NCI-H524 treated with DMSO at 0.1 percent for 48 hours (cell line): ENCODE measurements at regions not wholly inside any gene's neighbourhood (a gene's known extent, or its start where the extent isn't known, plus 50 kb on each side); places are given as distances from the start of the nearest gene placed in this dataset.

ENCODE experiments used
- DNase-seq: peaks from one replicate; lab custom pipeline; 2025; lab: John Stamatoyannopoulos, UW

DNA sequence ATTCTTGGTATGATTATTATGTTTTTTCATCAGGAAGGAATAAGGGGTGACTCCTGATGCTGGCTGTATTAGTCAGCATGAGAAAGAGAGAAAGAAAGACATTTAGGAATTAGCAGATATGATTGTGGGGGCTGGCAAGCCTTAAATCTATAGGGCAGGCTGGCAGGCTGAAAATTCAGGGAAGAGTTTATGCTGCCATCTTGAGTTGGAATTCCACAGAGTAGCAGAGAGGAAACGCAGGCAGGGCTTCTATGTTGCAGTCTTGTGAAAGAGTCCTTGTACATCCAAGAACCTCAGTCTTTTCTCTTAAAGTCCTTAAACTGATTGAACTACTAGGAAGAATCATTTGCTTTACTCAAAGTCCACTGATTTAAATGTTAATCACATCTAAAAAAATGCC lies 262.7 kb upstream of the SLC10A2 start:
- no peak for DNase-seq

DNA sequence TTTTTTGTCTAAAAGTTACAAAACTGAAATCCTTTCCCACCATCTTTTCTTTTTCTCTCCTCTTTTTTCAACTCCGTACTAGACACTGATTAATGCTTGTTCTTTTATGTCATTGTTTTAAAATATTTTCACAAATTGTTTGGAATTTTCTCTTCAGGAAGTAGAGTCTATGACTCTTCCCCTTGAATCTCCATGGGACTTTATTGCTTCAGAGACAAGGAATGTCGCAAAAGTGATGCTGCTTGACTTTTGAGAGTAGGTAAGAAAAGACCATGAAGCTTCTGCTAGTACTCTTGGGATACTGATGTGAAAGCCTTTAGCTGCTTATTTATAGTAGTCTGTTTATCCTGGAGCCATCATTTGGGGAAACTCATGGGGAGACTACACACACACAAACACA lies 260.1 kb upstream of the SLC10A2 start:
- no peak for DNase-seq

DNA sequence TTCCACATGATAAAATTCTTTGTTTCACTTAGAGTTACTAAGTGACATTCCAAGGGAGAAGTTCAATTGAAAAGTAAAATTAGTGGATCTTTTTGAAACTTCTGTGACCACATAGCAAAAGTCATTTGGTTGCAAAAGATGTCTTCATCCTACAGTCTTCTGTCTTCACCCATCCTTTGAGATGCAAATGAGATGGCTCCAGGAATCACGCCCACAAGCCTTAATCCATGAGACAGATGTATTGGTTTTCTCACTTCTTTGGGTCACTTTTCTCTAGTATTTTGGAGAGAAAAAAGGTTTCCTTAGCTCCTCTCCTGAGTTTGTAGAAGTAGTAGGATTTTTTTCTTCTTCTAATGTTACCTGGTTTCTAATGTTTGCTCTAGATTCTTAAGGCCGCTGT lies 259.5 kb upstream of the SLC10A2 start:
- no peak for DNase-seq

DNA sequence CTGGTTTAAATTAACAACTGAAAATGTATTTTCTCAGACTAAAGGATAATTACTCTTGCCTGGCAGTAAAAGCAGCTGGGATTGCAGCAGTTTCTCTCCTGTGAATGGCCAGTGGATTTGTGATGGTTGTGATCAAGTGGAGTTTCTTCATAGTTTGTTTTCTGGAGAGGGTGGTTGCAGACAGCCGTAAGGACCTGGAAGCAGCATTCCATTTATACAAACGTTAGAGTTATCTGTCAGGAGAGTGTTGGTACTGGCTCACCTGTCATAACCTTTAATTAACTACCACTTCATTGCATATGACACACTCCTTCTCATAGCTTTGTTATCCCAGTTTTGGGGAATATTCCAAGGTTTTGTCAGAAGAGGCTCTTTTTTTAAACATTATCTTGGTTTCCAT lies 258.4 kb upstream of the SLC10A2 start:
- no peak for DNase-seq

DNA sequence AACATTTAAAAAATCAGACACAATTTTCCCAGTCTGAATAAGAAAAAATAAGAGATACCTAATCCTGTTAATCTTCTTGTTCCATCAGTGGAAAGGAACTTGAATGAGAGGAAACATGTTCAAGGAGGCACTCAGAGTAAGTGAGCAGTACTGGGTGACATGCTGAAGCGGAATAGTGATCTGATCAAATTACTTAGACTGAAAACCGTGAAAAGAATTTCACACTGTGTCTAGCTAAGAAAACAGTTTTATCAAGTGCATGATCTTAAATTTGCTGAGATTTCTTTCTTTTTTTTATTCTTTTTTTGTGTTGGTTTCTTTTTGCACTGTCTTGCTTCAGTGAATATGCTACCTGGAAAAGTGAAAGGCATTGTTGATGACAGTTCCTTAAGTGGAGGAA lies 249.5 kb upstream of the SLC10A2 start:
- DNase-seq = no peak

DNA sequence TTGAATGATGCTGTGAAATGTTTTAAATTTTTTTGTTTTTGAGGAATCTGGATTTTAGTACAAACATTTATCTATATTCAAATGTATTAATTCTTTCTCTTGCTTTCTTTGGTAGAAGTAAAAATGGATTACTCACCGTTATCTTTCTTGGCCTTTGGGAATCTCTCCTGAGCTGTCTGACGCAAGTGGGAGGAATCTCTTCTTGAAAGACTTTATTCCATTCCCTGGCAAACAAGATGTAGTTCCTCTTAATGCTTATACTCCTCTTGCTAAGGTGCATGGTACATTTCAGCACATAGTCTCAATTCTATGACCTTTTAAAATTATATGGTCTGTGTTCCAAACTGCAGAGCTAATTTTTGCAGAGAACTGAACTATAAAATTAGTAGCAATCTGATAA lies 246.2 kb upstream of the SLC10A2 start:
- DNase-seq = no peak

DNA sequence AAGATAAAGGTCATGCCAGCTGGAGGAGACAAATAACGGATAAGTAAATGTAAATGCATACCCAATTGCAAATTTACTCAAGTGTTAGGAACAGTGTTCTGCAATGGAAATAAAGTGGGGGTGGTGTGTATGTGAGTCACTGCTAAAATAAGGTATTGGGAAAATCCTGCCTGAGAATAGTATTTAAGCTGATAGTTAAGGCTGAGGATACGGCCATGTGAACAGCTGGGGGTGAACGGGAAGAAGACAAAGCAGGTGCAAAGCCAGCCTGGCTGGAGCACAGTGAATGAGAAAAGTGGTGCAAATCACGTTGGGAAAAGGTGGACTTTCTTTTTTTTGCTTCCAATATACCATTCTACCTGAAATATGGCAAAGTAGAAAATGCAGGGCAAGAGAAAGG lies 242.4 kb upstream of the SLC10A2 start:
- no peak for DNase-seq

DNA sequence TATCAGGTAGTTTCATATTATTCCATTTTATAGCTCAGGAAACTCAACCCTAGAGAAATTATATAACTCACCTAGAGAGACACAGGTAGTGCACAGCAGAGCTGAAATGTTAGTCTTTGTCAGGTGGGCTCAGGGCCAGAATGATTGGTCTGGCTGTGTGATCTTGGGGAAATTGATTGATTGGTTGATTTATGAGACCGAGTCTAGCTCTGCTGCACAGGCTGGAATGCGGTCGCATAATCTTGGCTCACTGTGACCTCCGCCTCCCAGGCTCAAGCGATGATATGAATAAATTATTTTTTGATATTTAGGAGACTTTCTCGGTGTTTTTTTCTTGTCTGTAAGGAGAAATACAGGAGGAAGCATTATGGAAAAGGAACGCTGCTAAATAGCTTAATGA lies 239.9 kb upstream of the SLC10A2 start:
- DNase-seq = no peak

DNA sequence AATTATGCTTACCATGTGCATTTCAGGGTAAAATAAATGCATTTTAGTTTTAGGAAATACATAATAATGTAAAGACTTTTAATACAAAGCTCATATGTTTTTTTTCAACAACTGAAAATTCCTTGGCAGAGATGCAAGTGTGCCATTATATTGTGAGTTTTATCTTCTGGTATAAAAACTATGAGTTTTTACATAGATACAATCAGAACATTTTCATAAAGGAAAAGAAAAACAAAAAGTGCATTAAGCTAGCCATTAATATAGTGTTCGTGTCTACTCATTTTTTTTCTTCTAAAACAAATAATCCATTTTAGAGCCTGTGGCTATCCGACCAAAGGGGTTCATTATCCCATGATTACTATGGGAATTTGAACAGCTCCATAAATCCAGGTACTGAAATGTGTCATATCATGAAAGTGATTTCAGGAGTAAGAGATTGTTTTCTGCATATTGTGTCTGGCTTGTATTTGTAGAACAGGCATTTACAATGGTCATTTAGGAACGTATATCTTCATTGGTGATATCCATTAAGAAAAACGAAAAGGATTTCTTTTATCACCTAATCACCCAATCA lies 236.9 kb upstream of the SLC10A2 start:
- no peak for DNase-seq

DNA sequence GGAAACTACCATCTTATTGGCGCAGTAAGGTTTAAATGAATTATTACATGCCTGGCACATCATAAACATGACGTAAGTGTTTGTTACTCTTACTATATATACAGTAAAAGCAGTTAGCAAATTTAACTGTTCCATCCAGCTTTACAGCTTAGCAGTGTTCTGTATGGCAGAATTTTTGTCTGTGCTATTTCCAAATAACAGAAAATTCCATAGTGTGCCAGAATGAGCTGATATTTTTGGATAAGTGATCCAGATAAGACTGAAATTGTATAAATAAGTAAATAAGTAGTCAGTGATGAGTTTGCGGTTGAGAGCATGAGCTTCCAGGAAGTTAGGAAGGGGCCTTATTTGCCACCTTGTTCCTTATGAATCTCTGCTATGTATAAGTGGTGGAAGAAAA lies 236.5 kb upstream of the SLC10A2 start:
- no peak for DNase-seq

DNA sequence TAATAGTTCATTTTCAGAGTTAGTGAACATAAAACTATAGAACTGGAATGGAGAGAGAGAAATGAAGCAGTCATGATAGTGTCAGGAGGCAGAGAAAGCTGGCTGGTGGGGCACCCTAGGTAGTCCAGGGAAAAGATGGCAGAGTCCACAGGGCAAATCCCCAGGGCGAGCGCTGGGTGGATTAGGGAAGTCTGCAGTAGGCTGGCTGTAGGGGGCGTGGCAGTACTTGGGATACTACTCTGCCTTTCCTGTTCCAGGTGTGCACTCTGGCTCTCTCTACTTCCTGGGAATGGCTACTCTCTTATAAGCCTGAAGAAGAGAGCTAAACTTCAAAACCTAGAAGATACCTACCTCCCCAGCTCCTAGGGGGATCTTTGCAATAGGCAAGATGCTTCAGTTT lies 232.9 kb upstream of the SLC10A2 start:
- no peak for DNase-seq

DNA sequence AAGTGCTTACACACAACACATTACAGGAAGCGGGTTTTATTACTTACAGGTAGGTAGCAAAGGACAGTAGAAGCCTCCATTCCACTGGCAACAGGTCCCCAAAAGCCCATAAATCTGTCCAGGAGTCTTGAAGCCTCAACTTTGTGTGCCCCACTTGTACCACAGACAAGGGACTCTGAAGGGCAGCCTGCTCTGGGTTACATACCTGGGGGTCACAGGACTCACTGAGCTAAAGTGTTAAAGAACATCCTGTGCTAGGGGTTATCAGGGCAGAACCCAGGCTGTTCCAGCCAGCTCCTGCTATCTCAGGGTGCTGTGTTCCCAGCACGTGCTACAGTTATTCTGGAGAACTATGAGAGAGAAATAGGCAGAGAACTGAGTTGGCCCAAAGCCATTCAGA lies 230.9 kb upstream of the SLC10A2 start:
- DNase-seq = no peak

DNA sequence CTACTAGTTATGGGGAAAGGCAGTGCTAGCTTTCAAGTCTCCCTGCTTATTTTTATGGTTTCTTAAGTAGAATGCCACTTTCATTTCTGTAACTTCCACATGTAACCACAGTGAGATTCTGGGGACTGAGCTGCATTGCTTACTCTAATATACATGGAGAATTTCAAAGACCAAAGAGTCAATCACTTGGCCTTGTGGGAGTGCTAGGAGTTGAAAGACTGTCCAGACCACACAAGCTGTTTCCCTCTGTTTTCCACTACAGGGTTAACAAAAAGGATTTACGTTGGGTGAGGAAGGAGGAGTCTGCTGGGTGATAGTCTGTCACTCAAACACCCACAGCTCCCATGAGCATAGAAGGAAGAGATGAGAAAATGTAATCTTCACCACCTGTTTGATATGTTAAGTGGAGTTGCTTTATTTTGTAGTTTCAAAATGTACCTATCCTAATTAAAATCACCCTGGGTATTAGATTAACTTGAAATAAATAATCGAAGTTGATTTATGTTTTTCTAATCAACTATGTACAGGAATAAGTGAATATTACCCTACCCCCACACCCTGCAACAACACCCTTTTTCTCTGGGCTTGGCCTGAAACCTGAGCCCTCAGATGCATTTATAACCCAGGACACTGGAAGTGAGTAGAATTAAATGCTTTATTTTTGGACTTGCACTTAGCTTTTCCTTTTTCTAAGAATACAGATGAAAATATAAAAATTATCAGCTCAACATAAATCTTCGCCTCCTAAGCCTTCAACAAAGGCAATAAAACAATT lies 225.8 kb upstream of the SLC10A2 start:
- DNase-seq = no peak

DNA sequence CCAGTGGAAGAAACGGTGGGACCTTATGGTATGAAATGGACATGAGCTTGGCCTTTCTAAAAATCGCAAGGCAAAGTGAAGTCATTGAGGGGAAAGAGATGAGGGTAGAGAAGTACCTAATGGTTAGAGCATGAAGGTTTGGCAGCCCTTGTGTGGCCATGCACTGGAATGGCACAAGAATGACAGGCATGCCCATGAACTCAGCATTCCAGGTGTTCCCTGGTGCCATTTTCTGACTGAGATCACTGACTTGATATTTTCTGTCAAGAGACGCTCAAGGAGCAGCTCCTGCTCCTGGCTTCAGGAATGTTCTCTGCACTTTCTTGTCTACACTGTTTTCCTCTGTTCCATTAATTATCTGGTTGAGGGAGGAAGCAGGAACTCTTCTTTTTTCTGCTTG lies 225.0 kb upstream of the SLC10A2 start:
- DNase-seq = no peak

DNA sequence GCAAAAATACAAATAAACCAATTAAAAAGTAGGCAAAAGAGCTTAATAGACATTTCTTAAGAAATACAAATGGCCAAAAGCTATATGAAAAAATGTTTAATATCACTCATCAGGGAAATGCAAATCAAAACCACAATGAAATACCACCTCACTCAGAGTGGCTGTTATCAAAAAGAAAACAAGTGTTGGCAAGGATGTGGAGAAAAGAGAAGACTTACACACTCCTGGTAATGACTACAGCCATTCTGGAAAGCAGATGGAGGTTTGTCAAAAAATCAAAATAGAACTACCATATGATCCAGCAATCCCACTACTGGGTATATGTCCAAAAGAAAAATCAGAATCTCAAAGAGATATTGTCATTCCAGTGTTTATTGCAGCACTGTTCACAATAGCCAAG lies 223.5 kb upstream of the SLC10A2 start:
- DNase-seq = no peak

DNA sequence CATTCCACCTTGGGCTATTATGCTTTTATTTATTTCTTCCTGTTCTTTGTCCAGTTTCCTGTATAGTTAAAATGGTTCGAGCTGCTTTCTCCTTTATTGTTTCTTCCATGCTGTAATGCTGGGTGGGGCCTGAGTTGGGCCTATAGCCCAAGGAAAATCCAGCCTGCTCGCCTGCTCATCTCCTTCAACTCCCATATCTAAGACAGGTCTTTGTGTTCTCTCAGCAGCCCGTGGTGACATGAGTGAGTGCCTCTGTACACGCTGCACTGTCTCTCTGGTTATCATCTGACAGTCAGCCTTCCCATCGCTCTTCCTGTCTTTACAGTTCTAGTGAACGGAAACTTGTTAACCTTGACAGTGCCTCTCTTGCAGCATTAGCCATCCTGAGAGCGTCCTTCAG lies 221.9 kb upstream of the SLC10A2 start:
- DNase-seq = no peak

DNA sequence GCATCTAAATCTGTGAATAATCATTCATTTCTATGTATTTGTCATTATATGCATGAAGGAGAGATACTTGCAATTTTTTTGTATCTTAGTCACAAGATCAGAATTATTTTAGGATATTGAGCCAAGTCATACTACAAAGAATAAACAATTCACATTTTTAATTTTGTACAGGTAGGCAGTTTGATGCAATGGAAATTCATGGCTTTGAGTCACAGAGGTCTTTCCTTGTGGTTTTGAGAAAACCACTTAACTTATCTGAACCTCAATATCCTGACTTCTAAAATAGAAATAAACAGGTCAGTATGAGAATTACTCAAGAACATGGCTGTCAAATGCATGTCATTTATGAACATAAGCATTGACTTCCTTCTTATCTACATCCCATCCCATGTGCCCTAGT lies 221.4 kb upstream of the SLC10A2 start:
- DNase-seq = no peak

DNA sequence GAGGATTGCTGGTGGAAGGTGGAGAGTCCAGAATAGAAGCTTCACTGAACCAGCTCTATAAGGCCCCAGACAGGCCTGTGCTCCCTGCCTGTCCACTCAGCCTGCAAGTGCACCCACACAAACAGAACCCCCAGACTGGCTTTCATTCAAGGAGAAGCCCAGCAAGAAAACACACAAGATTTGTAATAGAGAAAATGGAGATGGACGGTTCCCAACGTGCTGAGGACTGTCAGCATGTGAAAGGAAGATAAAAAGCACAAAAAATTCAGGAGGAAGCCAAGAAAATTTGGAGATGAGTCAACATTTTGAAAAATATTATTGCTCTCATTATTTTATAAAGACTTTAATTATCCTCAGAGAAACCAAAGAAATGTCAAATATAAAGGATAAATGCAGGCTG lies 218.2 kb upstream of the SLC10A2 start:
- no peak for DNase-seq

DNA sequence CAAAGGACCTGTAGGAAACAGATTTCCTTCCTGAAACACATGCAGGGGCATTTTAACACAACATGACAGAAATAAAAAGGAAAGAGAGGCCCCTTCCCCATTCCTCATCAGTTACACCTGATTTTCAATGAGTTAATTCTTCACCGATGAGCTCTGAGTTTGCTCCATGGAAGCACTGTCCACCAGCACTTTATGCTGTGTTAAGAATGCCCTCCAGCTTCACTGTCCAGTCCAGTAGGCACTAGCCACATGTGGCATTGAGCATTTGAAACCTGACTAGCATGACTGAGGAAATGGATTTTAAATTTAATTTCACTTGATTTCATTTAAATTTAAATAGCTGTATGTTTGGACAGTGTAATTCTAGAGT lies 217.2 kb upstream of the SLC10A2 start:
- DNase-seq = no peak

DNA sequence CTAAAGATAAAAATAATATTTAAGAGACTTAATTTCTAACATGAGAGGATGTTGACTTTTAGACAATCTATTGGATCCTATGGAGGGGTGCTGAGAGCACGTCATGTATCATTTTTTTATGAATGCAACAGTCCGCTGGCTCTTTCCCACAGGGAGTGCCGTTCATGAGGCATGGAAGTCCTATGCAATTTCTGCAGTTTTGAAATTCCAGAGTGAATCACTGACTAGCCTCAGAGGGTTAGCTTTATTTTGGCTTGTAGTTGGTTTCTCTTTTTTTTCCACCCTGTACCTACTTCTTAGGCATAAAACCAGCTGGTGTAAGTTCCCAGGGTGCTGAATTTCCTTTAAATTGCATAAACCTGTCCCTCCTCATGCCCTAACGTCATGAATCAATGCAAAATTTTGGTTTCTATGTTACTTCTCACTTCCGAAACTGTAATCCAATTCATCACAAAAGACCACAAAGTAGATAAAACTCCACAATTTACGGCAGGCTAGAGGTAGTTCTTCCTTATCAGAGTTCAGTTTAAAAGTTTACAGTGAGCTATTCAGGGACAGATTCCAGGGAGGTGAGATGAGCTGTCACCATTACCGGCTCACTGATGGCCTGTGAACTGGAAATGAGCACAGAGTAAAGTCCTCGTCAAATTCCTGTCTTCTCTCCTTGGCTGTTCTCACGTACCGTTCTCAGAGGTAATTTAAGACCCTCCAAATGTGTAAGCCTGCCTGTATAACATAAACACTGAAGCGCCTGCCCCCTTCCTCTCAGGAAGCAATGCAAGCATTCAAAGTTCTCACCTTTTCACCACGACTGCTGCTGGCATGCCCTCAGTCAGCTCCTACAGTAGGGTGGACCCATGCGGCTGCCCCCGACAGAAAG lies 216.6 kb upstream of the SLC10A2 start:
- DNase-seq = no peak

DNA sequence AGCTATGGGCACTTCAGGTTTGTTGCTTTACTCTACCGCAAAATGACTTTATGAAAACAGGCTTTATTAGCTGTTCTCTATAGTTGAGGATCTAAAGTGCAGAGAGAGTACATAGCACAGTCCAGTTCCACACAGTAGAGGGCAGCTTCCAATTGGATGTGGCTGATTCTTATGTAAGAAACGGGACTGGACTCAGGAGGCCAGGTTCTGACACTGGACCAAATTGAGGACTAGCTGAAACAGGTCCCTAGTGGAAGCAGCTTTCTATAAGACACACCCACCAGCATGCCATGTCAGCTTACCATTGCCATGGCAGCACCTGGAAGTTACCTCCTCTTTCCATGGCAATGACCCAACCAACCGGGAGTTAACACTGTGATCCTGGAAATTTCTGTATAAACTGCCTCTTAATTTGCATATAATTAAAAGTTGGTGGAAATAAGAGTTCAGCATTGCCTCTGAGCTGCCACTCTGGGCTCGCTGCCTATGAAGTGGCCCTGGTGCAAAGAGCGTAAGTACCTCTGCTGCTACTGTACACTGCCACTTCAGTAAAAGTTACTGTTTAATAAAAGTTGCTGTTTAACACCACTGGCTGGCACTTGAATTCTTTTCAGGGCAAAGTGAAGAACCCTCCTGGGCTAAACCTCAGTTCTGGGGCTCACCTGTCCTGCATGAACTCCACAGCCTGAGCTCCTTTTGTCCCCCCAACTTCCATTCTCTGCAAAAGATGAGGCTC lies 211.9 kb upstream of the SLC10A2 start:
- DNase-seq = no peak

DNA sequence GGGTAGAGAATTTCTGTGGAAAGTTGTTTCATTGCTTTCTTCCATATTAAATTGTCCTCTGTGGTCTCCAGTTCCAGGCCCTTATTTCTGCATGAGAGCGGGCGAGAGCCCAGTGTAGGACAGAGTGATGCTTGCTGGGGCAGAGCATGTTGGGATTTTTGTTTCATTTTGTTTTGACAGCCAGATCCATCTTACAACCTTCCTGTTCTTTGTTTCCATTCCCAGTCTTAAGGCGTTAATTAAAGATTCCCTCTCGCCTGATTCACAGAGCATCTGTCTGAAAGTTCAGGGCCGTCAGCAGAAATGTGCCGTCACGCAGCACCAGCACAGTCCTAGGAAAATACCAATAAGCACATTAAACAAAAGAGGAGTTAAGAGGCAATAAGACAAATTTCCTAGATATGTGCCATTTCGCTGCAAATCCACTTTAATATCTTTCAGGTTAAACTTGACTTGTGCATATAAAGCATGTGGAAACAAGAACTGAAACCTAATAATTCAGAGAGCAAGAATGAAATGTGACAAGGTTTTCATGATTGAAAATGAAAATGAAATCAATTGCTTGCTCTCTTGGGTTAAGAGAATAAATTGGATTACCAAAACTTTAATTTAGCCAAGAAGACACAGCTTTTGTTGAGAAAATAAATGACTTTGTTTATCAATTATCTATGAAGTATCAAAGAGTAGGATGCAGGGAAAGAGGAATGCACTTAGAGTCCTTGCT lies 210.7 kb upstream of the SLC10A2 start:
- DNase-seq = no peak
